ENCODE measurements at regions not wholly inside any gene's neighbourhood (a gene's known extent, or its start where the extent isn't known, plus 50 kb on each side); places are given as distances from the start of the nearest gene placed in this dataset.

DNA sequence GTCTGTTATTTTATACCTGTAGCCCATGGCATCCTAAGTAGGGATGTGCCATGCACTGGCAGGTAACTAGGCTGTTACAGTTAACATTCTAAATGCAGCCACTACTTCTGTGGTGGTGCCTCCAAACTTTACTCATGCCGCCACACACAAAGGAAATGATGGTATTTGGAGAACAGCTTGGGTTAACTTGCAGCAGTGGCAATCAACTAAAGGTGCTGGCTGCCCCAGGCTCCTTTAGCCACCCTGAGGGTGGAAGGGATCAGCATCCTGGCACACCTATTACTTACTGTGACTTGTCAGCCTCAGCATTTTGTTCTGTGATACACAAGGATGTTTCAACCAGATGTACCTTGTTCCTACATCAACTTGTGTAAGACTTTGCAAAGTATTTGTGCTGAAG is 221.8 kb upstream of the PPP1R3A start:
- TF ChIP-seq, protein P1, sequence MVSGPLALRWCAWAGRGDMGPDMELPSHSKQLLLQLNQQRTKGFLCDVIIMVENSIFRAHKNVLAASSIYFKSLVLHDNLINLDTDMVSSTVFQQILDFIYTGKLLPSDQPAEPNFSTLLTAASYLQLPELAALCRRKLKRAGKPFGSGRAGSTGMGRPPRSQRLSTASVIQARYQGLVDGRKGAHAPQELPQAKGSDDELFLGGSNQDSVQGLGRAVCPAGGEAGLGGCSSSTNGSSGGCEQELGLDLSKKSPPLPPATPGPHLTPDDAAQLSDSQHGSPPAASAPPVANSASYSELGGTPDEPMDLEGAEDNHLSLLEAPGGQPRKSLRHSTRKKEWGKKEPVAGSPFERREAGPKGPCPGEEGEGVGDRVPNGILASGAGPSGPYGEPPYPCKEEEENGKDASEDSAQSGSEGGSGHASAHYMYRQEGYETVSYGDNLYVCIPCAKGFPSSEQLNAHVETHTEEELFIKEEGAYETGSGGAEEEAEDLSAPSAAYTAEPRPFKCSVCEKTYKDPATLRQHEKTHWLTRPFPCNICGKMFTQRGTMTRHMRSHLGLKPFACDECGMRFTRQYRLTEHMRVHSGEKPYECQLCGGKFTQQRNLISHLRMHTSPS (CRISPR knock-in tag; IDR thresholded peaks at IDR 0.05; ENCODE audit: low read depth): no peak
- no peak for TF ChIP-seq TCF7 (IDR thresholded peaks at IDR 0.05; ENCODE audit: low read depth)
- no peak for TF ChIP-seq SETDB1 (CRISPR knock-in tag; IDR thresholded peaks at IDR 0.05; ENCODE audit: borderline replicate concordance)
- TF ChIP-seq POLR2A (IDR thresholded peaks at IDR 0.05; ENCODE audit: insufficient read depth in 1 of 2, low read depth in 2 of 2, low read length in 2 of 2): no peak
- no peak for TF ChIP-seq ZNF512 (CRISPR knock-in tag; IDR thresholded peaks at IDR 0.05)
- no peak for TF ChIP-seq CCDC6 (CRISPR knock-in tag; IDR thresholded peaks at IDR 0.05)
- TF ChIP-seq ZNF142 (CRISPR knock-in tag; IDR thresholded peaks at IDR 0.05): no peak
- no peak for TF ChIP-seq TGIF2 (CRISPR knock-in tag; IDR thresholded peaks at IDR 0.05)
- no peak for TF ChIP-seq TOE1 (CRISPR knock-in tag; IDR thresholded peaks at IDR 0.05)
- TF ChIP-seq, protein P2, sequence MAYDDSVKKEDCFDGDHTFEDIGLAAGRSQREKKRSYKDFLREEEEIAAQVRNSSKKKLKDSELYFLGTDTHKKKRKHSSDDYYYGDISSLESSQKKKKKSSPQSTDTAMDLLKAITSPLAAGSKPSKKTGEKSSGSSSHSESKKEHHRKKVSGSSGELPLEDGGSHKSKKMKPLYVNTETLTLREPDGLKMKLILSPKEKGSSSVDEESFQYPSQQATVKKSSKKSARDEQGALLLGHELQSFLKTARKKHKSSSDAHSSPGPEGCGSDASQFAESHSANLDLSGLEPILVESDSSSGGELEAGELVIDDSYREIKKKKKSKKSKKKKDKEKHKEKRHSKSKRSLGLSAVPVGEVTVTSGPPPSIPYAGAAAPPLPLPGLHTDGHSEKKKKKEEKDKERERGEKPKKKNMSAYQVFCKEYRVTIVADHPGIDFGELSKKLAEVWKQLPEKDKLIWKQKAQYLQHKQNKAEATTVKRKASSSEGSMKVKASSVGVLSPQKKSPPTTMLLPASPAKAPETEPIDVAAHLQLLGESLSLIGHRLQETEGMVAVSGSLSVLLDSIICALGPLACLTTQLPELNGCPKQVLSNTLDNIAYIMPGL (CRISPR knock-in tag; IDR thresholded peaks at IDR 0.05; ENCODE audit: borderline replicate concordance in 1 of 2, low read depth in 1 of 2): no peak
- TF ChIP-seq NFAT5 (CRISPR knock-in tag; IDR thresholded peaks at IDR 0.05): no peak
- TF ChIP-seq ZNF883 (CRISPR knock-in tag; IDR thresholded peaks at IDR 0.05; ENCODE audit: not compliant biosample characterization): no peak
- no peak for TF ChIP-seq EZH2 (conservative IDR thresholded peaks at IDR 0.05; ENCODE audit: low read depth, low read length)
